HEK293 (cell line): ENCODE measurements at regions not wholly inside any gene's neighbourhood (a gene's known extent, or its start where the extent isn't known, plus 50 kb on each side); places are given as distances from the start of the nearest gene placed in this dataset.

Experiments
- REPIN1 ChIP-seq: fragments of 450-650 bp; formaldehyde crosslinking; IDR thresholded peaks from 2 replicates; pipeline ENCODE4 v1.5.1; 2017; ENCODE audit warnings: missing biosample characterization, missing genetic modification characterization, low read depth
- REST ChIP-seq: fragments of 450-650 bp; formaldehyde crosslinking; IDR thresholded peaks from 2 replicates; pipeline ENCODE4 v1.5.1; 2016; ENCODE audit warnings: missing biosample characterization, missing genetic modification characterization
- ZNF292 ChIP-seq: fragments of 450-650 bp; formaldehyde crosslinking; IDR thresholded peaks from 2 replicates; pipeline ENCODE4 v1.5.1; 2016; ENCODE audit warnings: low read depth, missing biosample characterization, missing genetic modification characterization, borderline replicate concordance
- TF ChIP-seq, protein P1 (sequence below): fragments of 450-650 bp; formaldehyde crosslinking; IDR thresholded peaks from 2 replicates; pipeline ENCODE4 v1.5.1; 2016; ENCODE audit warnings: missing biosample characterization, missing genetic modification characterization
- TF ChIP-seq, protein P2 (sequence below): fragments of 450-650 bp; formaldehyde crosslinking; IDR thresholded peaks from 2 replicates; pipeline ENCODE4 v1.5.1; 2016; ENCODE audit warnings: missing biosample characterization, missing genetic modification characterization
- TF ChIP-seq, protein P3 (sequence below): fragments of 450-650 bp; formaldehyde crosslinking; IDR thresholded peaks from 2 replicates; pipeline ENCODE4 v1.5.1; 2016; ENCODE audit warnings: missing biosample characterization, missing genetic modification characterization

GRCh38 chr3:175879417-175879816, 1020.3 kb downstream of the NAALADL2 start:
- TF ChIP-seq REPIN1 (tag by site-specific recombination) (no peak), REST (tag by site-specific recombination) (no peak), ZNF292 (tag by site-specific recombination) (no peak)
- TF ChIP-seq, protein P1, sequence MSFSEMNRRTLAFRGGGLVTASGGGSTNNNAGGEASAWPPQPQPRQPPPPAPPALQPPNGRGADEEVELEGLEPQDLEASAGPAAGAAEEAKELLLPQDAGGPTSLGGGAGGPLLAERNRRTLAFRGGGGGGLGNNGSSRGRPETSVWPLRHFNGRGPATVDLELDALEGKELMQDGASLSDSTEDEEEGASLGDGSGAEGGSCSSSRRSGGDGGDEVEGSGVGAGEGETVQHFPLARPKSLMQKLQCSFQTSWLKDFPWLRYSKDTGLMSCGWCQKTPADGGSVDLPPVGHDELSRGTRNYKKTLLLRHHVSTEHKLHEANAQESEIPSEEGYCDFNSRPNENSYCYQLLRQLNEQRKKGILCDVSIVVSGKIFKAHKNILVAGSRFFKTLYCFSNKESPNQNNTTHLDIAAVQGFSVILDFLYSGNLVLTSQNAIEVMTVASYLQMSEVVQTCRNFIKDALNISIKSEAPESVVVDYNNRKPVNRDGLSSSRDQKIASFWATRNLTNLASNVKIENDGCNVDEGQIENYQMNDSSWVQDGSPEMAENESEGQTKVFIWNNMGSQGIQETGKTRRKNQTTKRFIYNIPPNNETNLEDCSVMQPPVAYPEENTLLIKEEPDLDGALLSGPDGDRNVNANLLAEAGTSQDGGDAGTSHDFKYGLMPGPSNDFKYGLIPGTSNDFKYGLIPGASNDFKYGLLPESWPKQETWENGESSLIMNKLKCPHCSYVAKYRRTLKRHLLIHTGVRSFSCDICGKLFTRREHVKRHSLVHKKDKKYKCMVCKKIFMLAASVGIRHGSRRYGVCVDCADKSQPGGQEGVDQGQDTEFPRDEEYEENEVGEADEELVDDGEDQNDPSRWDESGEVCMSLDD (tag by site-specific recombination): no peak
- TF ChIP-seq, protein P2, sequence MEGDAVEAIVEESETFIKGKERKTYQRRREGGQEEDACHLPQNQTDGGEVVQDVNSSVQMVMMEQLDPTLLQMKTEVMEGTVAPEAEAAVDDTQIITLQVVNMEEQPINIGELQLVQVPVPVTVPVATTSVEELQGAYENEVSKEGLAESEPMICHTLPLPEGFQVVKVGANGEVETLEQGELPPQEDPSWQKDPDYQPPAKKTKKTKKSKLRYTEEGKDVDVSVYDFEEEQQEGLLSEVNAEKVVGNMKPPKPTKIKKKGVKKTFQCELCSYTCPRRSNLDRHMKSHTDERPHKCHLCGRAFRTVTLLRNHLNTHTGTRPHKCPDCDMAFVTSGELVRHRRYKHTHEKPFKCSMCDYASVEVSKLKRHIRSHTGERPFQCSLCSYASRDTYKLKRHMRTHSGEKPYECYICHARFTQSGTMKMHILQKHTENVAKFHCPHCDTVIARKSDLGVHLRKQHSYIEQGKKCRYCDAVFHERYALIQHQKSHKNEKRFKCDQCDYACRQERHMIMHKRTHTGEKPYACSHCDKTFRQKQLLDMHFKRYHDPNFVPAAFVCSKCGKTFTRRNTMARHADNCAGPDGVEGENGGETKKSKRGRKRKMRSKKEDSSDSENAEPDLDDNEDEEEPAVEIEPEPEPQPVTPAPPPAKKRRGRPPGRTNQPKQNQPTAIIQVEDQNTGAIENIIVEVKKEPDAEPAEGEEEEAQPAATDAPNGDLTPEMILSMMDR: no peak
- TF ChIP-seq, protein P3, sequence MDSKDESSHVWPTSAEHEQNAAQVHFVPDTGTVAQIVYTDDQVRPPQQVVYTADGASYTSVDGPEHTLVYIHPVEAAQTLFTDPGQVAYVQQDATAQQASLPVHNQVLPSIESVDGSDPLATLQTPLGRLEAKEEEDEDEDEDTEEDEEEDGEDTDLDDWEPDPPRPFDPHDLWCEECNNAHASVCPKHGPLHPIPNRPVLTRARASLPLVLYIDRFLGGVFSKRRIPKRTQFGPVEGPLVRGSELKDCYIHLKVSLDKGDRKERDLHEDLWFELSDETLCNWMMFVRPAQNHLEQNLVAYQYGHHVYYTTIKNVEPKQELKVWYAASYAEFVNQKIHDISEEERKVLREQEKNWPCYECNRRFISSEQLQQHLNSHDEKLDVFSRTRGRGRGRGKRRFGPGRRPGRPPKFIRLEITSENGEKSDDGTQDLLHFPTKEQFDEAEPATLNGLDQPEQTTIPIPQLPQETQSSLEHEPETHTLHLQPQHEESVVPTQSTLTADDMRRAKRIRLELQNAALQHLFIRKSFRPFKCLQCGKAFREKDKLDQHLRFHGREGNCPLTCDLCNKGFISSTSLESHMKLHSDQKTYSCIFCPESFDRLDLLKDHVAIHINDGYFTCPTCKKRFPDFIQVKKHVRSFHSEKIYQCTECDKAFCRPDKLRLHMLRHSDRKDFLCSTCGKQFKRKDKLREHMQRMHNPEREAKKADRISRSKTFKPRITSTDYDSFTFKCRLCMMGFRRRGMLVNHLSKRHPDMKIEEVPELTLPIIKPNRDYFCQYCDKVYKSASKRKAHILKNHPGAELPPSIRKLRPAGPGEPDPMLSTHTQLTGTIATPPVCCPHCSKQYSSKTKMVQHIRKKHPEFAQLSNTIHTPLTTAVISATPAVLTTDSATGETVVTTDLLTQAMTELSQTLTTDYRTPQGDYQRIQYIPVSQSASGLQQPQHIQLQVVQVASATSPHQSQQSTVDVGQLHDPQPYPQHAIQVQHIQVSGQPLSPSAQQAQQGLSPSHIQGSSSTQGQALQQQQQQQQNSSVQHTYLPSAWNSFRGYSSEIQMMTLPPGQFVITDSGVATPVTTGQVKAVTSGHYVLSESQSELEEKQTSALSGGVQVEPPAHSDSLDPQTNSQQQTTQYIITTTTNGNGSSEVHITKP (tag by site-specific recombination): no peak
